ENCODE measurements at regions not wholly inside any gene's neighbourhood (a gene's known extent, or its start where the extent isn't known, plus 50 kb on each side); places are given as distances from the start of the nearest gene placed in this dataset.

GRCh38 chr4:177239477-177239876 lies 70.2 kb upstream of the NEIL3 start:
- intact Hi-C loops (cut with DNase I), result no loop called here
- DNase-seq (no peak), ATAC-seq (no peak)

GRCh38 chr4:177239878-177240277 lies 69.8 kb upstream of the NEIL3 start:
- Histone ChIP-seq H3K4me3 (no peak overlapping the region), H3K27me3 (no peaks in the 10 kb centered on the region), H3K9me3 (no peaks in the 10 kb centered on the region), H3K27ac (no peak overlapping the region), H3K36me3 (no peaks in the 10 kb centered on the region), H3K4me1 (no peaks in the 10 kb centered on the region)
- DNase-seq (no peak), ATAC-seq (no peak)
- no peak for TF ChIP-seq CTCF (IDR thresholded peaks at IDR 0.05)
- intact Hi-C loops (cut with DNase I), result no loop called here

More at GRCh38 chr4:177239477-177239876, 70.2 kb upstream of the NEIL3 start:
- Histone ChIP-seq H3K4me1 (no peaks in the 10 kb centered on the region), H3K27me3 (no peaks in the 10 kb centered on the region), H3K27ac (no peak overlapping the region), H3K4me3 (no peak overlapping the region), H3K36me3 (no peaks in the 10 kb centered on the region), H3K9me3 (no peaks in the 10 kb centered on the region)
- TF ChIP-seq CTCF (IDR thresholded peaks at IDR 0.05), result no peak

- Histone ChIP-seq H3K4me1 (no peaks in the 10 kb centered on the region), H3K27me3 (no peaks in the 10 kb centered on the region), H3K27ac (no peak overlapping the region), H3K36me3 (no peaks in the 10 kb centered on the region), H3K4me3 (no peak overlapping the region), H3K9me3 (no peaks in the 10 kb centered on the region)
- DNase-seq, result no peak
- no peak for TF ChIP-seq CTCF (IDR thresholded peaks at IDR 0.05)
- intact Hi-C loops (cut with DNase I), result no loop called here
- no peak for ATAC-seq
Measured at GRCh38 chr4:177242651-177243286, 66.9 kb upstream of the NEIL3 start.

- no peak for DNase-seq
- no peaks in the 10 kb centered on the region for H3K36me3 ChIP-seq
- no peaks in the 10 kb centered on the region for H3K27me3 ChIP-seq
- no peak overlapping the region for H3K4me3 ChIP-seq
- no peak for TF ChIP-seq CTCF (IDR thresholded peaks at IDR 0.05)
- no peaks in the 10 kb centered on the region for H3K4me1 ChIP-seq
- intact Hi-C loops (cut with DNase I), result no loop called here
- no peak overlapping the region for H3K27ac ChIP-seq
- H3K9me3 ChIP-seq, result no peaks in the 10 kb centered on the region
- no peak for ATAC-seq
Measured at GRCh38 chr4:177246641-177247584, 62.8 kb upstream of the NEIL3 start.

GRCh38 chr4:177250056-177250696 lies 59.5 kb upstream of the NEIL3 start:
- DNase-seq, result peak; percentile 81
- no peak overlapping the region for H3K27ac ChIP-seq
- no peaks in the 10 kb centered on the region for H3K36me3 ChIP-seq
- intact Hi-C loops (cut with DNase I), result no loop called here
- peak; percentile 99 for ATAC-seq
- peak; percentile 90 for TF ChIP-seq CTCF (IDR thresholded peaks at IDR 0.05)
- H3K27me3 ChIP-seq, result no peaks in the 10 kb centered on the region
- H3K4me1 ChIP-seq, result no peaks in the 10 kb centered on the region
- H3K9me3 ChIP-seq, result no peaks in the 10 kb centered on the region
- no peak overlapping the region for H3K4me3 ChIP-seq

Data from upper lobe of right lung (tissue), 1 donor.